SK-N-MC (cell line): ENCODE measurements at regions not wholly inside any gene's neighbourhood (a gene's known extent, or its start where the extent isn't known, plus 50 kb on each side); places are given as distances from the start of the nearest gene placed in this dataset.

ENCODE experiments used
- EZH2 ChIP-seq: fragments of 200-600 bp; sonication (generic); IDR thresholded peaks from one replicate; pipeline ENCODE4 v1.6.1; 2017; ENCODE audit warnings: antibody characterized with exemption
- FOXP2 ChIP-seq: optimal IDR thresholded peaks from 2 replicates; pipeline ENCODE3; 2011; ENCODE audit warnings: mild to moderate bottlenecking, moderate library complexity; ENCODE audit not compliant: insufficient read depth; ENCODE audit errors: extremely low read length, control extremely low read depth
- POLR2AphosphoS5 ChIP-seq: IDR thresholded peaks from 2 replicates; pipeline ENCODE4 v1.6.1; 2012; ENCODE audit warnings: mild to moderate bottlenecking, low read depth, low read length, borderline replicate concordance

DNA sequence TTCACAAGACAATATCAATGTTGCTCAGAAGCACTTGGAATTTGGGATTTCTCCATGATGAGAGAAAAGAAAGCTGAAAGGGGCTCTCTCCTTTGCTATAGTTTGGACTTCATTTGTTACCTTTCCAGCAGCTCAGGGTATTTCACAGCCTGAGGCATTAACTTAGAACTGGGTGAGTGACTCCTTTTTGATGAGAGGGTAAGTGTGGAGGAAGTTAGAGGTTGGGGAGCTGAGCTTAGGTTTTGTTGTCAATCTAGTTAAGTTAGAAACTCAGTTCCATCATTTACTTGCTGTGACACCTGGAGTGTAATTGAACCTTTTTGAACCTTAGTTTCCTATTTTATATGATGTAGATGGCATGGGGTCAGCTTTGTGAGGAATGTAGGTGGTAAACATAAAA, 359.1 kb downstream of the PDCD6IP start:
- TF ChIP-seq EZH2 (no peak), POLR2AphosphoS5 (no peak), FOXP2 (no peak)
